COR-L47 (cell line): ENCODE measurements at regions not wholly inside any gene's neighbourhood (a gene's known extent, or its start where the extent isn't known, plus 50 kb on each side); places are given as distances from the start of the nearest gene placed in this dataset.

Experiments
- DNase-seq: peaks from one replicate; lab custom pipeline; 2025; lab: John Stamatoyannopoulos, UW

GRCh38 chr6:105907301-105907700 is 178.8 kb upstream of the PRDM1 start:
- no peak for DNase-seq

DNA sequence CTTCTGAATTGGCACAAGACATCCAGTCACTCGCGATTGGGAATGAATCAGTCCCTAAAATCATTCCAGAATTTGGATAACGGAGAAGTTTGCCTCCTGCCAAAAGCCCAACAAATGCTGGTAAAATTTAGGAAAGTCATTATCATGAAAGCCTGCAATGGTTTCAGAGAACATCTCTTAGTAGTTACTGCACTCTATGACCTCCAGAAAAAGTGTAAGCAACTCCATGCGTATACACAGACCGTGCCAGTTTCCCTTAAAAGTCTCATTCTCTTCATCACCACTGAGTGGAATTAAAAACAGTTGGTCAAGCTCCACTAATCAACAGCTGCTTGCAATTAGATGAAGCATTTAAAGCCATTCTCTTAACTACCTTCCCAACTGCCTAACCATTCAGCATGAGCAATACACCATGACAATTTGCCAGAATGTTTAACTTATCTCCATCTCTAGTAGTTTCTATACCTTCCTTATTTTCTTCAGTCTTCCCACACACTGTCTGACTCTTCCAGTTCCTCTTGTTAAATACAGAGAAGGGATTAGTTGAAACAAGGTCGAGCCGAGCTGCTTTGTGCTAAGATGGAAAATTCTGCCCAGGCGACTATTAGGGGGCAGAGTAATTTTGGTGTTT is 183.6 kb upstream of the PRDM1 start:
- no peak for DNase-seq

DNA sequence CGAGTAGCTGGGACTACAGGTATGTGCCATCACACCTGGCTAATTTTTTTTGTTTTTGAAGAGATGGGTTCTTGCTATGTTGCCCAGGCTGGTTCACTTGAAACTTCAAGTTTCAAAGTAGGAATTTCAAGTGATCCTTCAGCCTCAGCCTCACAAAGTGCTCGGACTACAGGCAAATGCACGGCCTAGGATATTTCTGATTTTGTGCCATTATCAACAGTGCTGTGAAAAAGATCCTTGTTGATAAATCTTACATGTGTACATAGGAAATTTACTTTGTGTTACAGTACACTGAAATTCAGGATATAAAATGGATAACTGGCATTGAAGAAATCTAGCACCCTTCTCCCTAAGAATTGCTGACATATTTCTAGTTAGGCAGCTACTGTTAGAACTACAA is 184.6 kb upstream of the PRDM1 start:
- DNase-seq: no peak

- DNase-seq: no peak
These were observed 185.8 kb upstream of the PRDM1 start for GRCh38 chr6:105900125-105900937.

DNA sequence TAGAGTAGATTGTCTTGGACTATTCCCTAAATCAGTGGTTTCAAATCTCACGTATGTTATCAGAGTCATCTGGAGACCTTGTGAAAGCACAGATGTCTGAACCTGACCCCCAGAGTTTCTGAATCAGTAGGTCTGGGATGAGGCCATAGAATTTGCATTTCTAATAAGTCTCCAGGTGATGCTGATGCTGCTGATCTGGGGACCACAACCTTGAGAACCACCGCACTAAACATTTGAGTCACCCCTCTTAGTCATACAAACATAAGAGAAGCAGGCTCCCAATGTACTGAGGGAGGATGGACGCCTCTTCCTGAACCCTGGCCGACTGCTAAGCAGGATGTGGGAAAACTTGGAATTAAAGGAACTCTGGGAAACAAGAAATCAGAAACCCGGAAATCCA is 187.8 kb upstream of the PRDM1 start:
- DNase-seq: no peak

DNA sequence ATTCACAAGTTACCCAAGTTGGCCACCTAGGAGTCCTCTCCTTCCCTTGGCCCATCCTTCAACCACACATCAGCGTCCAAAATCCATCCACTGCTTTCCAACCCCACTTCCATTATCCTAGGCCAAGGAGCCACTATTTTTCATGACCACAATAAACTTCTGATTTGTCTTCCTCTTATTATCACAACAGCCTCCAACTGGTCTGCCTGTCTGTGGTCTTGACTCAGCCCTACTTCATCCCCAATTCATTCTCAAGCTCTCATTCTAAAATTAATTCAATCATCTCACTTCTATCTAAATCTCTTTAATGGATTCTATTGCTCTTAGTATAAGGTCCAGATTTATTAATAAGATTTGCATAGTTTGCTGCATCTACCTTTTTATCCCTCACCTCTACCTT is 189.0 kb upstream of the PRDM1 start:
- no peak for DNase-seq

- no peak for DNase-seq
These were observed 189.4 kb upstream of the PRDM1 start for GRCh38 chr6:105896821-105897095.

- DNase-seq: no peak
These were observed 189.9 kb upstream of the PRDM1 start for GRCh38 chr6:105896052-105896820.

GRCh38 chr6:105894556-105894955 is 191.6 kb upstream of the PRDM1 start:
- no peak for DNase-seq

- DNase-seq: no peak
These were observed 192.4 kb upstream of the PRDM1 start for GRCh38 chr6:105893741-105894140.

DNA sequence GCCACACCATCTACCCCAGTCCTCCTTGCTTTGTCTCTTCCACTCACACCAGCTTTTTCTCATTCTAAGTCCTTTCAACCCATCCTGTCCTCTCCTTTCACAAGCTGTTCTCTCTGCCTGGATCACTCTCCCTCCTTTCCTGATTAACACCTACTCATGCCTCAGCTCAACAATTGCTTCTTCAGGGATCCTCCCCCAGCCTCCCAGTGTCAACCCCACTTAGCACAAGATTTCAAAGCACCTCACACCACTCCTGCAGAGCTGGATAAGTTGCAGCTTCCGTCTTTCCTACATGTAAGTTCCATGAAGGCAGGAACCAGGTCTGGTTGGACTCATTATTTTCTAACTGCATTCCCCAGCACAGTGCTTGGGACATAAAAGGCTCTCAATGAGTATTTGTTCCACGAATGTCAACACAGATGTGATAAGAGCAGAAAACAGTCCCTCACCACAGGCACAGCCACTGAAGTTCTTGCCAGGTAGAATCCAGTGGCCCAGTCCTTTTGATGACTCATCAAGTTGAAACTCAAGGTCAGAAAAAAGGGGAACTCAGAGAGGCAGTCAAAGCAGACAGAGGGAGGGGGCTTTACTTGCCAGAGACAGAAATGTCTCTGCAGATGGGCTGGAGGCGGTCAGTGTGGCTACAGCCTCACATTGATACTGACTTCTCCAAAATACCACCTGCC is 193.4 kb upstream of the PRDM1 start:
- DNase-seq: no peak

GRCh38 chr6:105890521-105891244 is 195.5 kb upstream of the PRDM1 start:
- DNase-seq: no peak

GRCh38 chr6:105889902-105890301 is 196.2 kb upstream of the PRDM1 start:
- no peak for DNase-seq

DNA sequence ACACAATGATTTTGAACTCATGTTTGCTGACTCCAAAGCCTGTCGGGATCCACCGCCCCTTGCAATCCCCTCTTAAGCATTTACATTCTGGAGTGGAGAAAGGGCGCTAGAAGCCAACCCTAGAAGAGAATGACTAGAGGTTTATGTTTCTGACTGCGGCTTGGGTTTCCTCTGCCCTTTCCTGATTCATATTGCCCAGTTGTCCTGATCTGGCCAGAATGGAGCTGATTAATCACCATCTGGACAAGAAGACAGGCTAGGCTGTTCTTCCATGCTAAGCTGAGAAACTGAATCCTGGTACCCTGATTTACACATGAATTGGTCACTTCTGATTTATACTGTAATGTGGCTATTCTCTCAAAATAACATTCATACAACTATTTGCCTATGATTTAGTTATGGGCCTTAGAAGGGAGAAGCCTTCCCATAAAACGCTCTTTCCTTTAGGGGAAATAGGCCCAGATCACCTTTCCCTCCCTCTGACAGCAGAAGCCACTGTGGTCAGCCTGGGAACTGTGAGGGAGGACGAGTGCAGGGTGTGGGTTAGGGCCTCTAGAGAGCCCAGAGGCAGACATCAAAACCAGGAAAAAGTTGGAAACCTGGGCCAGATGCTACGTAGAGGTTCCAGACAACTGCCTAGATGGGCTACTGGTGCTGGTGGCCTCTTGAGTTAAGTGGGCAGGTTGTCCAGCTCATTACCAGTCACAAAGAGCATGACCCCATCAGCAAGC is 199.2 kb upstream of the PRDM1 start:
- no peak for DNase-seq

DNA sequence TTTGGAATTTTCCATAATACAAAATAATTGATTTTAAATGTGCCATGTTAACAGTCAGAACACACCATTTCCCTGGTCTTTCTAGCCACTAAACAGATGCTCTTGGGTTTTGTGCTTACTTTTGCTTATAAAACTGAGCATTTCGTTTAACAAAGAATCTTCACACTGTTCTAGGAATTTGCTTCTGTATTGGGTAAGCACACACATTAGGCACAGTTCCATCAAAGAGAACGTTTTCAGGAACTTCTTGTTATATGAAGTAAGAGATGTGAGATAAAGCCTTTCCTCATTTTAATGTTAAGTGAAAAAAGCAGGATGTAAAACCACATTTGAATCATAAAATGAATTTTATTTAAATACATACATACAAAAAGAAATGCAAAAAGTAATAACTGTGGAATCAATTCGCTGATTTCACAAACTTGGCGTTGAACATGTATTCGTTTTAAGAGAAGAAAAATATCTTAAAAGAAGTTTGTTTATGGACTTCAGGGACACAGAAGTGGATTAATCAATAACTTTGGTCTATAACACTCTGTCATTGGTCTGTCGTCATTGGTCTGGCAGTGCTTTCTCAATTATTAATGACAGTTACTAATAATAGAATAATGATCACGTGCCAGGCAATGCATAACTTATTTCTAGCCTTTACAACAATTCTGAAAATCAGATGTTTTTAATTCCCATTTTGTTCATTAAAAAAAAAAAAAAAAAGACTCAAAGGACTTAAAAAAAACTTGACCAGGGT is 199.9 kb upstream of the PRDM1 start:
- no peak for DNase-seq

DNA sequence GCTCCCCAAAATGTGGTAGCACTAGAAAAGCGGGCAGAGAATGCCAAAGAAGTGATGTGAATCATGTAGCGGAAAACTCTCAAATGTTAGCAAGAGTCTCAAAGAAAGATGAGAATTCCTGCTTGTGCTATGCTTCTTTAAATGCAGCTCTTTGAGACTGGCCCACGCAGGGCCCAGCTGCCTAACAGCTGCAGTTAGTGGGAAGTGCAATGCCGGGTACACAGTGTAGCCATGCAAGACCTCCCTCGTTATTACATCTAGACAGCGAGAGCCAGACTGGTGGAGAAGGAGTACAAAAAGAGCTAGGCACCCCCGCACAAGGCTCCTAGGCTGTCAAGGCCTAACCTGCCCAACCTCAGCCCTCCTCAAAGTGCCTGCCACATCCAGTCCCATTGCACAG is 201.7 kb upstream of the PRDM1 start:
- DNase-seq: no peak

DNA sequence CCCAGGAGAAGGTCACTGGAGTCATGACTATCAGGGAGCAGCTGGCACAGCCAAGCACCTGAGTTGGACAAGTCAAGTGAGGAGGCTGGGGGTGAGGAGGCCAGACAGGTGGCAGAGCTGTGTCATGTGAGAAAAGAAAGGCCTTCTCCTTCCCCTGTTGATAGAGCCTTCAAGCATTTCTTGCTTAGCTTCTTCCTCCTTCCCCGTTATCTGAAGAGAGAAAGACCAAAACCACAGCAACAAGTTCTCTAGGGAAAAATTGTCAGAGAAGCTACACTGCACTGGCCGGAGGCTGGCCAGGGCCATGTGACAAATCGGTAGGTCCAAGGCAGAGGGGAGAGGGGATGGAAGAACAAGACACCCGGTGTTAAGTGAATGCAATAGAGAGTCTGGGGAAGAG is 202.1 kb upstream of the PRDM1 start:
- no peak for DNase-seq

GRCh38 chr6:105882828-105883227 is 203.3 kb upstream of the PRDM1 start:
- DNase-seq: no peak

GRCh38 chr6:105882121-105882803 is 203.9 kb upstream of the PRDM1 start:
- DNase-seq: no peak

GRCh38 chr6:105881608-105882007 is 204.5 kb upstream of the PRDM1 start:
- no peak for DNase-seq
